Caco-2 (cell line): ENCODE measurements at regions not wholly inside any gene's neighbourhood (a gene's known extent, or its start where the extent isn't known, plus 50 kb on each side); places are given as distances from the start of the nearest gene placed in this dataset.

Source experiments
- BruUV-seq: library from RNA; stranded (reverse); fragments of 400-500 nt; replicated peaks from 2 replicates; lab custom pipeline; 2021; lab: Mats Ljungman, UMichigan
- CTCF ChIA-PET: fragments of 300-600 bp; sonication (Branson Sonifier 250); formaldehyde crosslinking; loops from one replicate; lab custom pipeline; 2022; ENCODE audit warnings: antibody characterized with exemption; lab: Charles Lee
- POLR2A ChIA-PET: fragments of 300-600 bp; sonication (Branson Sonifier 250); formaldehyde crosslinking; loops from one replicate; lab custom pipeline; 2022; ENCODE audit warnings: antibody characterized with exemption; lab: Charles Lee
- DNase-seq, 2 experiments: peaks; one replicate each; pipeline versions ENCODE4 v3.0.0 to v3.0.0-alpha.2; 2020 to 2022
- H3K27me3 ChIP-seq: replicated peaks from 2 replicates; pipeline ENCODE4 v1.6.0; 2011; ENCODE audit warnings: low read length; ENCODE audit not compliant: control insufficient read depth, insufficient read depth
- H3K36me3 ChIP-seq: 2 replicates; pipeline ENCODE4 v1.5.1; 2011; ENCODE audit warnings: low read length; ENCODE audit not compliant: control insufficient read depth, insufficient read depth
- H3K4me1 ChIP-seq: fragments of 250-450 bp; sonication (Bioruptor Pico); 2 replicates; pipeline ENCODE4 v1.5.1; 2020; ENCODE audit warnings: mild to moderate bottlenecking
- H3K4me3 ChIP-seq: 2 replicates; pipeline ENCODE4 v1.5.1; 2011; ENCODE audit warnings: low read depth, mild to moderate bottlenecking, control low read depth, low read length
- H3K9me3 ChIP-seq: fragments of 250-450 bp; sonication (Bioruptor Pico); 2 replicates; pipeline ENCODE4 v1.5.1; 2020; ENCODE audit warnings: mild to moderate bottlenecking, moderate library complexity
- H3K27ac Mint-ChIP-seq: one replicate; pipeline ENCODE4 v1.8.0; 2022; ENCODE audit warnings: mixed read lengths; ENCODE audit not compliant: unreplicated experiment
- H3K27me3 Mint-ChIP-seq: one replicate; pipeline ENCODE4 v1.8.0; 2022; ENCODE audit warnings: mixed read lengths; ENCODE audit not compliant: insufficient read depth, unreplicated experiment
- H3K36me3 Mint-ChIP-seq: one replicate; pipeline ENCODE4 v1.8.0; 2022; ENCODE audit warnings: mild to moderate bottlenecking, mixed read lengths; ENCODE audit not compliant: insufficient read depth, unreplicated experiment
- H3K4me1 Mint-ChIP-seq: one replicate; pipeline ENCODE4 v1.8.0; 2022; ENCODE audit warnings: low read depth, mixed read lengths; ENCODE audit not compliant: unreplicated experiment
- H3K4me3 Mint-ChIP-seq: one replicate; pipeline ENCODE4 v1.8.0; 2022; ENCODE audit warnings: mild to moderate bottlenecking, moderate library complexity, mixed read lengths; ENCODE audit not compliant: unreplicated experiment
- H3K9me3 Mint-ChIP-seq: one replicate; pipeline ENCODE4 v1.8.0; 2022; ENCODE audit warnings: mixed read lengths; ENCODE audit not compliant: unreplicated experiment
- CTCF ChIP-seq, 2 experiments: fragments of 200-600 bp in 1 of 2; IDR thresholded peaks; 1 replicate in 1 of 2; 2 replicates in 1 of 2; pipeline versions ENCODE4 v1.5.1 to v1.8.0; 2011 to 2022; ENCODE audit warnings: antibody characterized with exemption in 1 of 2, control low read depth in 1 of 2, inconsistent platforms in 1 of 2, low read depth in 1 of 2, low read length in 1 of 2, mild to moderate bottlenecking in 1 of 2, moderate library complexity in 1 of 2; ENCODE audit not compliant: insufficient read depth in 1 of 2, severe bottlenecking in 1 of 2, unreplicated experiment in 1 of 2
- intact Hi-C: fragments of 100-400 bp; cut with micrococcal nuclease; formaldehyde crosslinking; loops from one replicate; pipeline ENCODE4 v1.10.0; 2022; ENCODE audit not compliant: unreplicated experiment

- no peak for DNase-seq
- Histone ChIP-seq H3K4me3 (no peak overlapping the region), H3K27me3 (no peaks in the 10 kb centered on the region), H3K4me1 (no peaks in the 10 kb centered on the region), H3K9me3 (no peaks in the 10 kb centered on the region), H3K36me3 (no peaks in the 10 kb centered on the region)
- POLR2A ChIA-PET = no interaction called here
- no TSS peak for BruUV-seq
- Mint-ChIP-seq H3K4me3 (no peak overlapping the region), H3K36me3 (no peaks in the 10 kb centered on the region), H3K27me3 (no peaks in the 10 kb centered on the region), H3K4me1 (no peaks in the 10 kb centered on the region), H3K9me3 (no peaks in the 10 kb centered on the region), H3K27ac (no peak overlapping the region)
- CTCF ChIA-PET = no interaction called here
- intact Hi-C loops = no loop called here
- TF ChIP-seq CTCF (IDR thresholded peaks at IDR 0.05; ENCODE audit: insufficient read depth in 1 of 2, low read depth in 1 of 2, low read length in 1 of 2, severe bottlenecking in 1 of 2, unreplicated experiment in 1 of 2) = no peak
These were observed 461.3 kb downstream of the EBF1 start for GRCh38 chr5:158638396-158638795.

GRCh38 chr5:158637039-158637438 is 462.7 kb downstream of the EBF1 start:
- no peaks in the 10 kb centered on the region for H3K4me1 Mint-ChIP-seq
- TF ChIP-seq CTCF (IDR thresholded peaks at IDR 0.05; ENCODE audit: insufficient read depth in 1 of 2, low read depth in 1 of 2, low read length in 1 of 2, severe bottlenecking in 1 of 2, unreplicated experiment in 1 of 2) = no peak

GRCh38 chr5:158635565-158635964 is 464.2 kb downstream of the EBF1 start:
- Histone ChIP-seq H3K36me3 (no peaks in the 10 kb centered on the region), H3K9me3 (no peaks in the 10 kb centered on the region), H3K4me3 (no peak overlapping the region), H3K27me3 (no peaks in the 10 kb centered on the region), H3K4me1 (no peaks in the 10 kb centered on the region)
- intact Hi-C loops = no loop called here
- DNase-seq = no peak
- POLR2A ChIA-PET = no interaction called here
- no peak for TF ChIP-seq CTCF (IDR thresholded peaks at IDR 0.05; ENCODE audit: insufficient read depth in 1 of 2, low read depth in 1 of 2, low read length in 1 of 2, severe bottlenecking in 1 of 2, unreplicated experiment in 1 of 2)
- Mint-ChIP-seq H3K9me3 (no peaks in the 10 kb centered on the region), H3K36me3 (no peaks in the 10 kb centered on the region), H3K4me1 (no peaks in the 10 kb centered on the region), H3K4me3 (no peak overlapping the region), H3K27me3 (no peaks in the 10 kb centered on the region), H3K27ac (no peak overlapping the region)
- no TSS peak for BruUV-seq
- CTCF ChIA-PET = interaction anchor here (0.6 kb wide), 1 partner anchor 122 kb away, joined by 9 read pairs; no protein-coding TSS in a partner anchor

More at GRCh38 chr5:158637039-158637438, 462.7 kb downstream of the EBF1 start:
- Histone ChIP-seq H3K9me3 (no peaks in the 10 kb centered on the region), H3K36me3 (no peaks in the 10 kb centered on the region), H3K27me3 (no peaks in the 10 kb centered on the region), H3K4me3 (no peak overlapping the region), H3K4me1 (no peaks in the 10 kb centered on the region)
- H3K36me3 Mint-ChIP-seq = no peaks in the 10 kb centered on the region
- no TSS peak for BruUV-seq
- no peak overlapping the region for H3K4me3 Mint-ChIP-seq
- POLR2A ChIA-PET = no interaction called here
- no peaks in the 10 kb centered on the region for H3K9me3 Mint-ChIP-seq
- CTCF ChIA-PET = no interaction called here
- DNase-seq = no peak
- intact Hi-C loops = no loop called here
- H3K27me3 Mint-ChIP-seq = no peaks in the 10 kb centered on the region
- no peak overlapping the region for H3K27ac Mint-ChIP-seq
